Kidney capillary endothelial cell (primary cell): ENCODE measurements at regions not wholly inside any gene's neighbourhood (a gene's known extent, or its start where the extent isn't known, plus 50 kb on each side); places are given as distances from the start of the nearest gene placed in this dataset.
"Not testable (repeated sequence)": the region's sequence is repeated elsewhere in the genome, so short reads cannot be mapped to it uniquely, and the experiment has no call there.

Experiments
- DNase-seq: peaks from one replicate; pipeline ENCODE4 v3.0.0-alpha.2; 2018; ENCODE audit warnings: low spot score

DNA sequence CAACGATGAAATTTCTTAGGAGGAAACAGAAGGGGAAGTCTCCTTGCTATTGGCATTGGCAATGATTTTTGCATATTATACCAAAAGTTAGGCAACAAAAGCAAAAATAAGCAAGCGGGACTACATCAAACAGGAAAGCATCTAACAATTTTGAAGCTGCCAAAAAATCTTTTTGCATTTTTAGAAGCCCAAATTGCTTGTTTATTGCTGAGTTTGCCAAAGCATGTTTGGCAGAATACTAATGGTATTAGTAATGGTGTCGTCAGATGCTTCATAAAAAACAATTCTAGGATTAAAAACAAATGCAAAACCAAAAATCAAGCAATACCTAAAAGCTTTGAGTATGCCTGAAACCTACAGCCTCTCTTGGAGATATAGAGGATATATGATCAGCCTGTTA lies 80.0 kb downstream of the GALR1 start:
- DNase-seq: no peak

GRCh38 chr18:77334876-77335275 lies 85.2 kb downstream of the GALR1 start:
- DNase-seq: no peak

DNA sequence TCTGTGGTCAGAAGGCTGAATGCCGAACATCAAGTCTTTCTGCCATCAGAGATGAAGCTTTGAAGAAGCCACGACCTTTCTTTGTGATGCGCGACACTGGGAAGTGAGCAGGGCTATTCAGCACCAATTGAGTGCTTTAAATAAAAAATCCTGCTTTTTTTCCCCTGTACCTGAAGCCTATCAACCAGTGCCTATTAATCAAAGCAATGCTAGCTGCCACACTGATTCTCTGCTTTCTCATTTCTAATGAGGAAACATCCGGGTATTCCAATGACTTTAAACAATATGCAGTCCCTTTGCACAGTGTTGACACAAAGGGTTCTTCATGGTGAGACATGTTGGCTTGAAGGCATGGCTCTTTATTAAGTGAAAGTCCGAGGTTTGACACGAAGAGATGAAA lies 88.0 kb downstream of the GALR1 start:
- DNase-seq: no peak

DNA sequence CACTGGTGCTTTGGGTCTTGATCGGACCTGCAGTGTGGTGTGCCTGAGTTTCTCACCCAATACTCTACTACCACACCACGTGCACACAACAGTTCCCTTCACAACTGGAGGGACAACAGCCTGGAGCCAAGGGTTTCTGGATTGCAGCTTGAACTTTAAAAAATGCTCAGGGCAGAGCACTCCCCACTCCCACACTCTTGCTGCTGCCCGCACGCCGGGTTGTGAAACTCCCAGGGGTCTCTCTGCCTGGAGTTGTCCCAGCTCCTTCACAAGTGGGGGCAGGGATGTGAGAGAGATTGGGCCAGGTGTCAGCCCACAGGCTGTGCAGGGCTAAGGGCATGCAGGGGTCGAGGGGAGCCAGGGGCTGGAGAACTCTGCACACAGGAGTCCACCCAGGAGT lies 89.4 kb downstream of the GALR1 start:
- DNase-seq: no peak

- DNase-seq: no peak
Measured at GRCh38 chr18:77339623-77340022, 90.0 kb downstream of the GALR1 start.

DNA sequence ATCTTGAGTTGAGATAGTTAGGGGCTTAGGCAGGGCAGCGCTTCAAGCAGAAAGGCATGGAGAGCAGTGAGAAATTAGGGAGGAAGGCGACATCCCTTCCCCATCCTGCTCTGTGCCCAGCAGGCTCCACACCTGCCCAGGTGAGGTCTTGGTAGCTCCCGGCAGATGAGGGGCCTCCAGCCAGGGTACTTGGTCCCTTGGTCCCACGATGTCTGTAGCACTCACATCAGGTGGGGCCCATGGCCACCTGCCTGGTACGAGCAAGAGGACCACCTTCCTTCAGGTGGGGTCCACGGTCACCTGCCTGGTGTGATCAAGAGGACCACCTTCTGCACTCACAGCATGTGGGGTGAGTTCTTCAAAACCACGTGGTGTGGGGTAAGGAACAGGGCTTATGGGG lies 91.2 kb downstream of the GALR1 start:
- DNase-seq: no peak

- DNase-seq: no peak
Measured at GRCh38 chr18:77341527-77342325, 92.1 kb downstream of the GALR1 start.

DNA sequence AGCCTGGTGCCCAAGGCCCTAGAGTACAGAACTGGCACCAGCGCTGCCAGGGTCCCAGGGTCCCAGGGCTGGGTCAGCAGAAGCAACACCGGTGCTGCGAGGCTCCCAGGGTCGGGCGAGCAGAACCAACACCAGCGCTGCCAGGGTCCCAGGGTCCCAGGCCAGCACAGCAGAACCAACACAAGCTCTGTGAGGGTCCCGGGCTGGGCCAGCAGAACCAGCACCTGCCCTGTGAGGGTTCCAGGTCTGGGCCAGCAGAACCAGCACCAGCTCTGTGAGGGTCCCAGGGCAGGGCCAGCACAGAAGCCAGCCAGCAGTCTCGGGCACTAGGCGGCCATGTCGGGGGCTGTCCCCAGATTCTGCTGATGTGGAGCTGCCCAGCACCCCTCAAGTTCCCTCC lies 93.1 kb downstream of the GALR1 start:
- no peak for DNase-seq

- no peak for DNase-seq
Measured at GRCh38 chr18:77343846-77344510, 94.3 kb downstream of the GALR1 start.

- no peak for DNase-seq
Measured at GRCh38 chr18:77344786-77345500, 95.3 kb downstream of the GALR1 start.

DNA sequence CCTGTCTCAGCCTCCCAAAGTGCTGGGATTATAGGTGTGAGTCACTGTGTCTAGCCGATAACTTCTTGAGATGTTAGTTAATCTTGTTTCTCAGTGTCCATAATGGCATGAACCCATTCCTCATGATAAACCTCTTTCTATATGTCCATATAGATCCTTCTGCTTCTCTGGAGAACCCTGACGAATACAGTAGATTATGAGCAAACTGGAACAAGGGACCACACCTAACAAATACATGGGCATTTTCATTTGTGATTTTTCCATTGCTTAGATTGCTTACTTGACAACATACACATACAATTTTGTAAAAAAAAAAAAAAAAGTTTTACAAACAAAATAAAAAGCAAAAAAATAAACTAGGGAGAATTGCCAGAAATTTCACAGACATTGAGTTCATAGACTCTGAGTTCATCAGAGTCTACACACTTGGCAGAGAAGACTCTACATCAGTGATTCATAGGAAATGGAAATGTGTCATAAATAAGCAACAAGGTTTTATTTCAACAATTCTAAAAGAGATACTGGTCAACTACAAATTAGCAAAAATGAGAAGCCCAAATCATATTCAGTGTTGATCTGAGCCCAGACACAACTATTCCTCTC lies 96.7 kb downstream of the GALR1 start:
- DNase-seq: peak; percentile 90

DNA sequence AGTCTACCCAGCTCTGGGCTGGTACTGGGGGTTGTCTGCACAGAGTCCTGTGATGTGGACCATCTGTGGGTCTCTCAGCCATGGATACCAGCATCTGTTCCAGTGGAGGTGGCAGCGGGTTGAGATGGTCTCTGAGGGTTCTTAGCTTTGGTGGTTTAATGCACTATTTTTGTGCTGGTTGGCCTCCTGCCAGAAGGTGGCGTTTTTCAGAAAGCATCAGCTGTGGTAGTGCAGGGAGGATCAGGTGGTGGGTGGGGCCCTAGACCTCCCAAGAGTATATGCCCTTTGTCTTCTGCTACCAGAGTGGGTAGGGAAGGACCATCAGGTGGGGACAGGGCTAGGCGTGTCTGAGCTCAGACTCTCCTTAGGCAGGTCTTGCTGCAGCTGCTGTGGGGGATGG lies 103.7 kb downstream of the GALR1 start:
- not testable (repeated sequence) for DNase-seq

DNA sequence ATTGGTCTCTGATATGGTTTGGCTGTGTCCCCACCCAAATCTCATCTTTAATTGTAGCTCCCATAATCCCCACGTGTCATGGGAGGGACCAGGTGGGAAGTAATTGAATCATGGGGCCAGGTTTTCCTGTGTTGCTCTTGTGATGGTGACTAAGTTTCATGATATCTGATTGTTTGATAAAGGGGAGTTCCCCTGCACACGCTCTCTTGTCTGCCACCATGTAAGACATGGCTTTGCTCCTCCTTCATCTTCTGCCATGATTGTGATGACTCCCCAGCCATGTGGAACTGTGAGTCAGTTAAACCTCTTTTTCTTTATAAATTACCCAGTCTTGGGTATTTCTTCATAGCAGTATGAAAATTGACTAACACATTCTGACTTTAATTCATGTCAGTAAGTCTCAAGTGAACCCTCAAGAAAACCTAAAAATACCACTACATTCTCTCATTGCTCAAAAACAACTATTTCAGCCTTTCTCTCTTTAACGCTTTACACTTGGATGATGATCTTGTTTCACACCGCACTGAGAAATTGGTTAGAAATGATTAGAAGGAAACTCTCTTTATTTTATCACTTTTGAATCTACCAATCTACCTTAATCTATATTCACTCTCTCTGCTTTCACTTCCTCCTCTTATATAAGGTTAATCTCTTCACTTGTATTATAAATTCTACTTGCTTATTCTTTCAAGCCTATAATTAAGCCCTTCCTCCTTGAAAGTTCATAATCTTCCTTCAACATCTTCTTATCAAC lies 110.1 kb downstream of the GALR1 start:
- no peak for DNase-seq

GRCh38 chr18:77360315-77361190 lies 110.9 kb downstream of the GALR1 start:
- no peak for DNase-seq

- no peak for DNase-seq
Measured at GRCh38 chr18:77361382-77361781, 111.7 kb downstream of the GALR1 start.

GRCh38 chr18:77365667-77366066 lies 116.0 kb downstream of the GALR1 start:
- DNase-seq: no peak

GRCh38 chr18:77366067-77366719 lies 116.5 kb downstream of the GALR1 start:
- no peak for DNase-seq

DNA sequence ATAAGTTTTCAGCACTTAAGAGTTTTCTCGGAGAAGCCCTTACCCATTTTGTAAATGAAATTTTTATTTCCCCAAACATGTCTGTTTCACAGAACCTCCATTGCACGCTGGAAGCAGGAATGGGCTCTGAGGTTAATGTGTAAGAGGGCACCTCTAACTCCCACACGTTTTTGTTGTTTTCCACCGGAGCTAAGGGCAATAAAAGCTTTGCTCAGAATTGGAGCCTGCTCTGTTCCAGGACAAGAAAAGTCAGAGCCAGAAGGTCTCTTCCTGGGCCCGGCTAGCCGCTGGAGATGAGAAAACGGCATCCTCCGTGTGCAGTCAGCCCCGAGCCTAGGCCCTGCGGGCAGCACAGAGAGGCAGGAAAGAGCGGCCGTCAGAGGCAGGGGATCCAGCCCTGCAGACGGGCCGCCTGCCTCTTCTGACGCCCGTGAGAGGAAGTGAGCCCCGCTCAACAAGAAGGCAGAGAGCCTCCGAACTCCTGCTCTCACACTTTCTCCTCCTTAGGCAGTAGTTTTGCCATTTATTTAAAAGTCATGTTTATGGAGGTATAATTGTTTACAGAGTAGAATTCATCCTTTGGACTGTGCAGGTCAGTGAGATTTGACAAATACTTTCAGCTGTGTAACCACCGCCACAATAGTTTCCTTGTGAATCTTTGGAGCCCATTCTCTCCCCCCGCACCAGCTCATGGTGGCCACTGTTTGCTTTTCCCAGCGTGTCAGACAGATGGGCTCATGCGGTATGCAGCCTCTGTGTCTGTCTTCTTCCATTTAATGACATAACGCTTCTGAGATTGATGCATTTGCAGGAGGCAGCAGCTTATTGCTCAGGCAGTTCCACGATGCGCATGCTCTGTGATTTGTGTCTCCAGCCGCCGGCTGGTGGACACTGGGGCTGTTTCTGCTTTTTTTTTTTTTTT lies 117.3 kb downstream of the GALR1 start:
- no peak for DNase-seq

GRCh38 chr18:77369644-77370043 lies 120.0 kb downstream of the GALR1 start:
- DNase-seq: no peak
